CD14-positive monocyte (primary cell): ENCODE measurements at regions not wholly inside any gene's neighbourhood (a gene's known extent, or its start where the extent isn't known, plus 50 kb on each side); places are given as distances from the start of the nearest gene placed in this dataset.

ENCODE experiments used
- DNase-seq, 3 donors: peaks; one replicate each; pipeline ENCODE4 v3.0.0-alpha.2; 2011 to 2022
- H2AFZ ChIP-seq: 2 replicates; pipeline ENCODE4 v1.6.0; 2012; ENCODE audit warnings: mild to moderate bottlenecking, low read depth, low read length, inconsistent platforms; ENCODE audit not compliant: insufficient read depth, poor library complexity, severe bottlenecking
- H3K27ac ChIP-seq, 2 donors: 1 replicate in 1 of 2; 2 replicates in 1 of 2; pipeline ENCODE4 v1.5.1; 2012 to 2013; ENCODE audit warnings: low read length in 2 of 2, control low read depth in 1 of 2, inconsistent platforms in 1 of 2, low read depth in 1 of 2, mild to moderate bottlenecking in 1 of 2
- H3K27me3 ChIP-seq, 2 donors: one replicate each; pipeline versions ENCODE4 v1.6.0 to v1.6.1; 2011 to 2013; ENCODE audit warnings: low read length in 2 of 2; ENCODE audit not compliant: control insufficient read depth in 2 of 2, insufficient read depth in 2 of 2
- H3K36me3 ChIP-seq, 2 donors: replicated peaks in 1 of 2; 1 replicate in 1 of 2; 2 replicates in 1 of 2; pipeline versions ENCODE4 v1.5.1 to v1.6.1; 2012 to 2013; ENCODE audit warnings: low read length in 2 of 2, control low read depth in 1 of 2, inconsistent platforms in 1 of 2, mild to moderate bottlenecking in 1 of 2; ENCODE audit not compliant: insufficient read depth in 2 of 2, control insufficient read depth in 1 of 2
- H3K4me1 ChIP-seq, 2 donors: 1 replicate in 1 of 2; 2 replicates in 1 of 2; pipeline versions ENCODE4 v1.5.1 to v1.6.1; 2012 to 2013; ENCODE audit warnings: low read length in 2 of 2, control low read depth in 1 of 2, inconsistent platforms in 1 of 2, mild to moderate bottlenecking in 1 of 2, moderate library complexity in 1 of 2; ENCODE audit not compliant: insufficient read depth in 2 of 2, control insufficient read depth in 1 of 2
- H3K4me2 ChIP-seq: replicated peaks from 2 replicates; pipeline ENCODE3; 2012; ENCODE audit warnings: low read length, moderate library complexity, mild to moderate bottlenecking; ENCODE audit not compliant: poor library complexity, severe bottlenecking; ENCODE audit errors: extremely low read depth
- H3K4me3 ChIP-seq, 3 experiments: fragments of 200-600 bp in 1 of 3; sonication (generic) in 1 of 3; replicated peaks in 1 of 3; 1 replicate in 2 of 3; 2 replicates in 1 of 3; pipeline ENCODE4 v1.5.1; 2011 to 2013; ENCODE audit warnings: low read length in 3 of 3, mild to moderate bottlenecking in 3 of 3, control low read depth in 2 of 3, low read depth in 2 of 3, inconsistent platforms in 1 of 3, moderate library complexity in 1 of 3
- H3K79me2 ChIP-seq: 2 replicates; pipeline ENCODE4 v1.6.0; 2012; ENCODE audit warnings: mild to moderate bottlenecking, control low read depth, inconsistent platforms, low read length, moderate library complexity; ENCODE audit not compliant: insufficient read depth
- H3K9ac ChIP-seq: 2 replicates; pipeline ENCODE4 v1.6.0; 2017; ENCODE audit warnings: low read length, mild to moderate bottlenecking; ENCODE audit not compliant: insufficient read depth, poor library complexity, severe bottlenecking
- H3K9me3 ChIP-seq, 2 donors: replicated peaks in 1 of 2; 1 replicate in 1 of 2; 2 replicates in 1 of 2; pipeline versions ENCODE4 v1.5.1 to v1.6.1; 2012 to 2013; ENCODE audit warnings: low read length in 2 of 2, control low read depth in 1 of 2; ENCODE audit not compliant: control insufficient read depth in 1 of 2, insufficient read depth in 1 of 2
- H4K20me1 ChIP-seq: 2 replicates; pipeline ENCODE4 v1.6.0; 2012; ENCODE audit warnings: mild to moderate bottlenecking, low read length, control low read depth, moderate library complexity; ENCODE audit not compliant: insufficient read depth
- H3K27ac Mint-ChIP-seq, 7 donors: one replicate each; pipeline ENCODE4 v1.8.0; 2020; ENCODE audit warnings: mild to moderate bottlenecking in 7 of 7, mixed read lengths in 7 of 7, moderate library complexity in 6 of 7, inconsistent platforms in 2 of 7
- H3K27me3 Mint-ChIP-seq, 3 donors: one replicate each; pipeline ENCODE4 v1.8.0; 2021 to 2022; ENCODE audit warnings: low read depth in 3 of 3, mild to moderate bottlenecking in 3 of 3, mixed read lengths in 3 of 3, moderate library complexity in 3 of 3, inconsistent platforms in 1 of 3
- H3K36me3 Mint-ChIP-seq, 2 donors: one replicate each; pipeline ENCODE4 v1.8.0; 2020; ENCODE audit warnings: mixed read lengths in 2 of 2, inconsistent platforms in 1 of 2, mild to moderate bottlenecking in 1 of 2
- H3K4me1 Mint-ChIP-seq: one replicate; pipeline ENCODE4 v1.8.0; 2020; ENCODE audit warnings: mild to moderate bottlenecking, mixed read lengths
- H3K4me3 Mint-ChIP-seq, 2 donors: one replicate each; pipeline ENCODE4 v1.8.0; 2020; ENCODE audit warnings: mild to moderate bottlenecking in 2 of 2, mixed read lengths in 2 of 2, moderate library complexity in 1 of 2
- H3K9me3 Mint-ChIP-seq, 7 donors: one replicate each; pipeline ENCODE4 v1.8.0; 2020 to 2022; ENCODE audit warnings: mixed read lengths in 7 of 7, mild to moderate bottlenecking in 6 of 7, moderate library complexity in 6 of 7, inconsistent platforms in 2 of 7
- WGBS: methylation state at CpG from one replicate; pipeline ENCODE4 v1.1.5; 2013; ENCODE audit warnings: missing lambda C conversion rate; ENCODE audit not compliant: insufficient coverage; 5-methylcytosine and 5-hydroxymethylcytosine counted together
- intact Hi-C, 2 donors: fragments of 100-400 bp; cut with micrococcal nuclease; formaldehyde crosslinking; loops; one replicate each; pipeline versions ENCODE4 v1.15.0 to v1.15.1; 2023
- TF ChIP-seq, protein P1 (sequence below): fragments of 200-600 bp; IDR thresholded peaks from one replicate; pipeline ENCODE4 v1.8.0; 2022; ENCODE audit warnings: antibody characterized with exemption, mild to moderate bottlenecking

DNA sequence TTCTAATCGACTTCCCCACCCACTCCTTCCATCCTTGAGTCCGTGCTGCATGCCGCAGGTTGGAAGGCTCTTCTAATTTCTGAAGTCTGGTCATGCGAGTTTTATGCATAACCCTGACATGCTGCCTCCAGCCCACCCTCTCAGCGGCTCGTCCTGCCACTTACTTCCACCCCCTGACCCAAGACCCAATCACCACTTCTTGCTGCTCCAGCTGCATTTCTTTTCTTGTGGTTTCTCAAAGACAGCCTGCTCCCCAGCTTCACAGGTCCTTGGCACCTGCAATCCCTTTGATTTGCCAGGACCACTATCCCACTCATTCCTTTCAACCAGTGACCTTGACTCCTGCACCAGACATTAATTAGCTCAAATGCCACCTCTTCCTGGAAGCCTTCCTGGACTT, 486.7 kb downstream of the VRK1 start:
- no peaks in the 10 kb centered on the region for H3K4me1 Mint-ChIP-seq
- Histone ChIP-seq H3K36me3 (no peaks in the 10 kb centered on the region), H2AFZ (no peak overlapping the region), H3K27me3 (no peaks in the 10 kb centered on the region), H3K9ac (no peak overlapping the region), H3K9me3 (no peaks in the 10 kb centered on the region), H3K4me1 (no peaks in the 10 kb centered on the region), H3K79me2 (no peaks in the 10 kb centered on the region), H4K20me1 (no peaks in the 10 kb centered on the region), H3K27ac (no peak overlapping the region), H3K4me3 (no peak overlapping the region), H3K4me2 (no peak overlapping the region)
- H3K9me3 Mint-ChIP-seq: peaks cover 0 to 3% (median 0%) of the 10 kb centered on the region in 7 donors
- WGBS: 80% methylated on average over 6 of the region's 6 CpGs
- TF ChIP-seq, protein P1, sequence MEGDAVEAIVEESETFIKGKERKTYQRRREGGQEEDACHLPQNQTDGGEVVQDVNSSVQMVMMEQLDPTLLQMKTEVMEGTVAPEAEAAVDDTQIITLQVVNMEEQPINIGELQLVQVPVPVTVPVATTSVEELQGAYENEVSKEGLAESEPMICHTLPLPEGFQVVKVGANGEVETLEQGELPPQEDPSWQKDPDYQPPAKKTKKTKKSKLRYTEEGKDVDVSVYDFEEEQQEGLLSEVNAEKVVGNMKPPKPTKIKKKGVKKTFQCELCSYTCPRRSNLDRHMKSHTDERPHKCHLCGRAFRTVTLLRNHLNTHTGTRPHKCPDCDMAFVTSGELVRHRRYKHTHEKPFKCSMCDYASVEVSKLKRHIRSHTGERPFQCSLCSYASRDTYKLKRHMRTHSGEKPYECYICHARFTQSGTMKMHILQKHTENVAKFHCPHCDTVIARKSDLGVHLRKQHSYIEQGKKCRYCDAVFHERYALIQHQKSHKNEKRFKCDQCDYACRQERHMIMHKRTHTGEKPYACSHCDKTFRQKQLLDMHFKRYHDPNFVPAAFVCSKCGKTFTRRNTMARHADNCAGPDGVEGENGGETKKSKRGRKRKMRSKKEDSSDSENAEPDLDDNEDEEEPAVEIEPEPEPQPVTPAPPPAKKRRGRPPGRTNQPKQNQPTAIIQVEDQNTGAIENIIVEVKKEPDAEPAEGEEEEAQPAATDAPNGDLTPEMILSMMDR: no peak
- intact Hi-C loops: no loop called here
- peaks cover 3 to 6% (median 6%) of the 10 kb centered on the region in 3 donors for H3K27me3 Mint-ChIP-seq
- no peaks in the 10 kb centered on the region for H3K36me3 Mint-ChIP-seq
- no peak overlapping the region for H3K27ac Mint-ChIP-seq
- H3K4me3 Mint-ChIP-seq: peak overlapping the region in 1 of 2 donors; percentile 35
- no peak for DNase-seq

DNA sequence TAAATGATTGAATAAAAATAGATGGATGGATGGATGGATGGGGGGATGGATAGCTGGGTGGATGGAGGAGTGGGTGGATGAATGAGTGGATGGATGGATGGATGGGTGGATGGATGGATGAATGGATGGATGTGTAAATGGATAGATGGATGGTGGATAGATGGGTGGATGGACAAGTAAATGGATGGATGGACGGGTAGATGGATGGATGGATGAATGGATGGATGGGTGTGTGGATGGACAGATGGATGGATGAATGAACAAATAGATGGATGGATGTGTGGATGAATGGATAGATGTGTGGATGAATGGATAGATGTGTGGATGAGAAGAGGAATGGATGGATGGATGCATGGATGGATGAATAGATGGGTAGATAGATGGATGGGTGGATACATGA, 490.8 kb downstream of the VRK1 start:
- TF ChIP-seq, protein P1: no peak
- Mint-ChIP-seq H3K4me1 (no peaks in the 10 kb centered on the region), H3K27me3 (peaks cover 3 to 20% (median 10%) of the 10 kb centered on the region in 3 donors), H3K4me3 (no peak overlapping the region), H3K36me3 (no peaks in the 10 kb centered on the region), H3K27ac (no peak overlapping the region), H3K9me3 (peaks cover 0 to 3% (median 0%) of the 10 kb centered on the region in 7 donors)
- Histone ChIP-seq H3K4me2 (no peak overlapping the region), H3K36me3 (no peaks in the 10 kb centered on the region), H3K27me3 (peaks cover 2 to 6% of the 10 kb centered on the region in 2 donors), H3K27ac (no peak overlapping the region), H3K4me1 (no peaks in the 10 kb centered on the region), H2AFZ (no peak overlapping the region), H3K4me3 (no peak overlapping the region), H4K20me1 (no peaks in the 10 kb centered on the region), H3K9me3 (no peaks in the 10 kb centered on the region), H3K9ac (no peak overlapping the region), H3K79me2 (no peaks in the 10 kb centered on the region)
- intact Hi-C loops: no loop called here
- WGBS: 67% methylated on average over 1 of the region's 1 CpG
- DNase-seq: no peak
